ENCODE measurements at regions not wholly inside any gene's neighbourhood (a gene's known extent, or its start where the extent isn't known, plus 50 kb on each side); places are given as distances from the start of the nearest gene placed in this dataset.

DNA sequence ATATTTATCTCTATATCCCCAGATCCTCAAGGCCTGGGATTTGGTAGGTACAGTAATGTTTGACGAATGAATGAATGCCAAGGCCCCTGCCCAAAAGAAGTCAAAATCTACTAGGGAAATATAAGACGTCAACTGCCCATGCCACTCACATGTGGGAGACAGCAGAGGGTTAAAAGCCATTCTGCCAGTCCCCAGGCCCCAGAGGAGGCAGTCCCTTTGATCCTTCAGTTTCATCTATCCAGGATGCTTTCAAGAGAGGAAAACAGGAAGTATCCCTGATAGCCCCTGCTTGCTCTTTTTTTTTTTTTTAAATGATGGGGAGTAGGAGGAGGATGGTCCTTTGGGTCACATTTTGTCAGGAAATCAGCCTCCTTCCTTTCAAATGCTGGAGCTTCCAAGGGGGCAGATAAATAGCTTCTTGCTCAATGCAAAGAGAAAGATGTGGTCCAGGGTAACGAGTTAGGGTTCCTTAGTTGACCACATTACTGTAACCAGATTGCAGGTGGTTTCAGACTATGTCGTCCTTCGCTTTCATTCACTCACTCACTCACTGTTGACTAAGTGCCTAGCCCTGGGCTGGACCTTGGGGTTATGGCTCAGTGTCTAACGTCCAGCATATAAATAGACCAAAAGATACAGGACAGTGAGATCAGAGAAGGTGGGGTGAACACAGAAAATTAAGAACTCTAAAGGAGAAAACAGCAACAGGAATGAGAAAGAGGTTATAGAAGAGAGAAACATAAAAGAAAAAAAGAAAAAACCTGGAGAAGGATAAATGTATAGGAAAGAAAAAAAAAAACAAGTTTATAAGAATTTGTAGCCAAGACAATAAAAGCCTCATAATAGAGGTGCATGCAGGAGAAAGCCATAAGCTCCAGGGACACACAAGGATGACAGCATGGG, 64.6 kb upstream of the PIM1 start:
- no peak for DNase-seq

DNA sequence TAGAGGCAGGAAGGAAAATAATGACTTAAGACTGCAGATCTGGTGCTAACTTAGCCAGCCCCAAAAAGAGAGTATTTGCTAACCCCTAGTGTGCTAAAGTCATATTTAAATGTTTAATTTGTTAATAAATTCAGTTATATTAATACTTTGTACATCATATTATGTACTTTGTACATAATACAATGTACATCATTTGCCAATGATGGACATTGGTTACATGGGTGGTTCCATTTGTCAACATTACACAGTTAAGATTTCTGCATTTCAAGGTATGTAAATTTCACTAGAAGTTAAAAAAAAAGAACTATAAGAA, 63.9 kb upstream of the PIM1 start:
- no peak for DNase-seq

DNA sequence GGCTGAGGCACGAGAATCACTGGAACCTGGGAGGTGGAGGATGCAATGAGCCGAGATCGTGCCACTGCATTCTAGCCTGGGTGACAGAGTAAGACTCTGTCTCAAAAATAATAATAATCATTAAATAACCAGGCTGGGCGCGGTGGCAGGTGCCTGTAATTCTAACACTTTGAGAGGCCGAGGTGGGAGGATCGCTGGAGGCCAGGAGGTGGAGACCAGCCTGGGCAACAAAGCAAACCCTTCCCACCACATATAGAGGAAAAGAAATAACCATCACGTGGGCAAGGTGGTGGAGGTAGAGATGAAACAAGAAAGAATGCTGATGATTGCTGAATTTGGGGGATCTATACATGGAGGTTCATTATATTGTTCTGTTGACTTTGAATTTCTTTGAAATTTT, 63.4 kb upstream of the PIM1 start:
- no peak for DNase-seq

DNA sequence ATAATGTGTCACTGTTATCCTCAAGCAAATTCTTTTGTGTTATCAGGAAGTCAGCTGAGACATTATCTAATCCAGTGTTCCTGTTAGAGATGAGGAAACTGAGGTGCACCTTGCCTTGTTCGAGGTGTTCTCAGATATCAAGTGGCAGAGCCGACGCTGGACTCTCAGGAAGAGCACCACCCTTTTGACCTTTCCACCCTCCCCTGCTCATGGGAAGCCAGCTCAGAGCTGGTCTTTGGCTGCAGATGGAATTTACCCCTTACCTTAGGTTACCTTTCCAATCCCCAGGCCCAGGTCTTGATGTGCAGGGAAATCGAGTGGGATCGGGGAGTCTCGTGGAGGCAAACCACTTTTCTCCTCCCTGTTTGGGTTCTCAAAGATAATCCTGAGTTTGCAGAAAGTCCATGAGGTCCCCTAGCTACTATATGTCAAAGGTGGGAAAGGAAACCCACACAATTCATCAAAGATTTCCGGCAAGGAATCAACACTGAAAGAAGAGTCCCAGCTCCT, 62.9 kb upstream of the PIM1 start:
- no peak for DNase-seq

DNA sequence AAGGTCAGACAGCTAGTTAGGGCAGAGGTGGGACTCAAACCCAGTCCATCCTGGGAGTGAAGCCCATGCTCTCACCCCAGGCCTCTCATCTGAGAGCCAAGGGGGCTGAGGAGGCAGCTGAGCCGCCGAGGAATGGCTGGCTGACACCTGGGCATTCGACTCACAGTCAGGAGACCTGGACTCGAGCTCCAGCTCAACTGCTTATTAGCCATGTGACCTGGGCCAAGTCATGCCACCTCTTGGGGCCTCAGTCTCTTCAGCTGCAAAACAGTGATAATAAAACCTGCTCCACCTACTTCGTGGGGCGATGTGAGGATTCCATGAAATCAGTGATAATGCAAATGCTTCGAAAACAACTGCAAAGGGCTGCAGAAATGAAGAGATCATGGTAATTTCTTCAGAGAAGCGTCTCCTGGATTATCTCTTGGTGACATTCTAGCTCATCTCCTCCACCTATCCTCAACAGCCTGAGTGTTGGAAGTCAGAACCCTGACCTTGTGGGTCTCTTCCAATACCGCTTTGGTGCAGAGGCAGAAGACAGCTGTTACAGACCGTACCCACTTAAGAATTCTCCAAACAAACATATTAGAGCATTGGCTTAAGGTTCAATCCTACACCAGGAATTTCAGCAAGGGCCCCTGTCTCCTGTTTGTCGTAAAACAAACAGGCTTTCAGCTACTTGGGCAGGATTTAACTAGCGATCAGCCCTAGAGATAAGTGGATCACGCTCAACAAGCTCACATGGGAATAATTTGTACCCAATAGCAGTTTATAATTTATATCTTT, 60.0 kb upstream of the PIM1 start:
- no peak for DNase-seq

DNA sequence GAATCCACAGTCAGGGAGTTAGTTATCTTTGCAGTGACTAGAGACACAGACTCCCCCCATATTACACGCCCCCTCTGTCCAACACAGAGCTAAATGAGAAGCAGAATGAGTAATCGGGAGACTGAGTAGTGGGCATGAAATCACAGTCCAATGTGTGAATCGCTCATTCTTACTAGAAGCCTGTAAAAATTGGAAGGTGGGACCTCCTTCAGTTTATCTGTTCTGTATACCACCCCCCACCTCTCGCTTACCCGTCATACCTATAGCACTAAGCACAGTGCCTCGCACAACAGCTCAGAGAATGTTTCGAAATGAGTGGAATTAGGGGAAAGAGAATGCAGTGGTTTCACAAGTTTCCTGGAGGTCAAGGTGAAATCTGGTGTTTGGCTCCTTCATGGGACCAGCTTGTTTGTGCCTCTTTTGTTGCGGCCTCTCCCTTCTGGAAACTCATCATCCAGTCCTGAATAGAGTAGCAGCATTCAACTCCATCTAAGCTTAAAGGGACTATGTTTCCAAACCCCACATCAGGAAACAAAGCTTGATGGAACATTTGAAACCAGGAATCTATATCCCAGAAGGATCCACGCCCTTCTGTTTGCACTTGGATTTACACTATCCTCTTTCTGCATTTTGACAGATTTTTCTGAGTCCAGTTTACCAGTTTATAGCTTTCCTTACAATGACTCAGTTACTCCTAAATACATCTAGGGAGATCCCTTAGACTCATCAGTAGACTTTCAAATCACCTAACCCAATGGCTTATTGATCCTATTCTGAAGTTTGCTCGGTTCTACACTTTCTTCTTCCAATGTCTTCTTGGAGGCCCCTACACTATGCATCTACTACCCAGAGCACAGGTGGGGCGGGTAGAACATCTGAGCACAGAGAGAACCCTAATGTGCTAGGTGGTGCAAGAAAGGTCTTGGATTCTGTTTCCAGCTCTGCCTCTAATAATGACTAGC, 59.2 kb upstream of the PIM1 start:
- DNase-seq: no peak

DNA sequence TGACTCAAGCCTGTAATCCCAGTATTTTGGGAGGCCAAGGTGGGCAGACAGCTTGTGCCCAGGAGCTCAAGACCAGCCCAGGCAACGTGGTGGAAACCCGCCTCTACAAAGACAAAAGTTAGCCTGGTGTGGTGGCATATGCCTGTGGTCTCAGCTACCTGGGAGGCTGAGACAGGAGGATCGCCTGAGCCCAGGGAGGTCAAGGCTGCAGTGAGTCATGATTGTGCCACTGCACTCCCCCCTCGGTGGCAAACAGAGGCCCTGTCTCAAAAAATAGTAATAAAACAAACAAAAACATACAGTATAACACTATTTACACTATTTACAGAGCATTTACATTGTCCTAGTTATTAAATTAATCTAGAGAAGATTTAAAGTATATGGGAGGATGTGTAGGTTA, 56.0 kb upstream of the PIM1 start:
- DNase-seq: no peak

DNA sequence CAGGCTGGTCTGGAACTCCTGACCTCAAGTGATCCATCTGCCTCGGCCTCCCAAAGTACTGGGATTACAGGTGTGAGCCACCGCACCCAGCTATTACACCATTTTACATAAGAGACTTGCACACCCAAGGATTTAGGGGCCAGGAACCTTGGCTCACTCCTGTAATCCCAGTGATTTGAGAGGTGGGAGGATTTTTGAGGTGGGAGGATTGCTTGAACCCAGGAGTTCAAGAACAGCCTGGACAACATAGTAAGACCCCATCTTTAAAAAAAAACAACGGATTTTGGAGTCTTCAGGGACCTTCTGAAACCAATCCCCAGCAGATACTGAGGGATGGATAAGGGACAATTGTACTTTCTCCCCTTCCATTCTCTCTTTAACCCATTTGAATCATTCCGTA, 55.3 kb upstream of the PIM1 start:
- no peak for DNase-seq

DNA sequence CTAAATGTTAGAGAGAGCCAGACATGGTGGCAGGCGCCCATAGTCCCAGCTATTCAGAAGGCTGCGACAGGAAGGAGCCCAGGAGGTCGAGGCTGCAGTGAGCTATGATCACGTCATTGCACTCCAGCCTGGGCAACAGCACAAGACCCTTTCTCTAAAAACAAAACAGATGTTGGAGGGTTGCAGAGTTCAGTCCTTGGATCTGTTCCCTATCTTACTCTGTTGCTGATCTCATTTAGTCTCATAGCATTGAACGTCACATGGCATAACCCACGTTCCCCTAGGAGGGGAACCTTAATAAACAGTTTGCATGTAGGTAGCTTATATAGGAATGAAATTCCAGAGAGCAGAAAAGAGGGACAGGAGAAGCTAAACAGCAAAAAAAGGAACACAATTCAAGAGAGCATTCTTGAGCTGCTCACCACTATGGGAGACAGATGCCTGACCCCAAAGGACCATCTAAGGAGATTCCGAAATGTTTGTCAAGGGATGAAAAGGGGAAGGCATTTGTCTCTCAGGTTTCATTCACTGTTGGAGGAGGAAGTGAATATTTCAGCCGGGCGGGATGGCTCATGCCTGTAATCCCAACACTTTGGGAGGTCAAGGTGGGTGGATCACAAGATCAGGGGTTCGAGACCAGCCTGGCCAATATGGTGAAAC, 54.6 kb upstream of the PIM1 start:
- DNase-seq: no peak

DNA sequence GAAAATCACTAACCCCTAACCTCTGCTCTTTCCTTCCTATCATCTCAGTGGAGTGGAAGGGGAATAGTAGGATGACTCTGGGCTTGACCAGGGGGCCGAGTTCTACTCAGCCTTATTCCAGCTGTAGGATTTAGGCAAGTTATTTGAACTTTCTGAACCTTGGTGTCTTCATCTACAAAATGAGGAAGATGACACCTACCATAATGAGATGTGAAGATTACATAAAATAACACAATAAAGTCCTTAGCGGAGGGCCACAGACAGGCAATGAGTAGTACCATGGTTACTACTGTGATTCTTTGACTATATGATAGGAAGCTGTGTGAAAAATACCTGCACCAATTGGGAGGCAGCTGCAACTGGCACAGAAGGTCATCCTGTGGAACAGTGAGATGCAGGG, 53.6 kb upstream of the PIM1 start:
- DNase-seq: no peak

DNA sequence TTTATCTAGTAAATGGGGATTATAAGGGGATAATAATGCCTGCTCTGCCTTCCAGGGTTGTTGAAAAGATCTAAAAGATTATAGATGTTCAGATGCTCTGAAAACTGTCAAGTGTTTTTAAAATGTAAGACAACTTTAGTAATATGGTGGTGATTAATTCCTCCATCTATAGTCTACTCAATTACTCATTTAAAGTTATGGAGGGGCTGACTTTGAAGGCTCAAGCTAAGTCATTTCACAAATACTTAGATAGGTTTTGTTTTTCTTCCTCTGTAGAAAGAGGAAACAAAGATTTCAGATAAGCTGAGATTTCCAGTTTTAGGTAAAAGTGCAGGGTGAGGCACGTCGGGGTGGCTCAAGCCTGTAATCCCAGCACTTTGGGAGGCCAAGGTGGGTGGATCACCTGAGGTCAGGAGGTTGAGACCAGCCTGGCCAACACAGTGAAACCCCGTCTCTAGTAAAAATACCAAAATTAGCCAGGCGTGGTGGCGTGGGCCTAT, 50.5 kb upstream of the PIM1 start:
- no peak for DNase-seq
